CD14-positive monocyte (primary cell): ENCODE measurements at regions not wholly inside any gene's neighbourhood (a gene's known extent, or its start where the extent isn't known, plus 50 kb on each side); places are given as distances from the start of the nearest gene placed in this dataset.

Source experiments
- DNase-seq, 3 donors: peaks; one replicate each; pipeline ENCODE4 v3.0.0-alpha.2; 2011 to 2022
- H2AFZ ChIP-seq: 2 replicates; pipeline ENCODE4 v1.6.0; 2012; ENCODE audit warnings: mild to moderate bottlenecking, low read depth, low read length, inconsistent platforms; ENCODE audit not compliant: insufficient read depth, poor library complexity, severe bottlenecking
- H3K27ac ChIP-seq, 2 donors: 1 replicate in 1 of 2; 2 replicates in 1 of 2; pipeline ENCODE4 v1.5.1; 2012 to 2013; ENCODE audit warnings: low read length in 2 of 2, control low read depth in 1 of 2, inconsistent platforms in 1 of 2, low read depth in 1 of 2, mild to moderate bottlenecking in 1 of 2
- H3K27me3 ChIP-seq, 2 donors: one replicate each; pipeline versions ENCODE4 v1.6.0 to v1.6.1; 2011 to 2013; ENCODE audit warnings: low read length in 2 of 2; ENCODE audit not compliant: control insufficient read depth in 2 of 2, insufficient read depth in 2 of 2
- H3K36me3 ChIP-seq, 2 donors: replicated peaks in 1 of 2; 1 replicate in 1 of 2; 2 replicates in 1 of 2; pipeline versions ENCODE4 v1.5.1 to v1.6.1; 2012 to 2013; ENCODE audit warnings: low read length in 2 of 2, control low read depth in 1 of 2, inconsistent platforms in 1 of 2, mild to moderate bottlenecking in 1 of 2; ENCODE audit not compliant: insufficient read depth in 2 of 2, control insufficient read depth in 1 of 2
- H3K4me1 ChIP-seq, 2 donors: 1 replicate in 1 of 2; 2 replicates in 1 of 2; pipeline versions ENCODE4 v1.5.1 to v1.6.1; 2012 to 2013; ENCODE audit warnings: low read length in 2 of 2, control low read depth in 1 of 2, inconsistent platforms in 1 of 2, mild to moderate bottlenecking in 1 of 2, moderate library complexity in 1 of 2; ENCODE audit not compliant: insufficient read depth in 2 of 2, control insufficient read depth in 1 of 2
- H3K4me2 ChIP-seq: replicated peaks from 2 replicates; pipeline ENCODE3; 2012; ENCODE audit warnings: low read length, moderate library complexity, mild to moderate bottlenecking; ENCODE audit not compliant: poor library complexity, severe bottlenecking; ENCODE audit errors: extremely low read depth
- H3K4me3 ChIP-seq, 3 experiments: fragments of 200-600 bp in 1 of 3; sonication (generic) in 1 of 3; replicated peaks in 1 of 3; 1 replicate in 2 of 3; 2 replicates in 1 of 3; pipeline ENCODE4 v1.5.1; 2011 to 2013; ENCODE audit warnings: low read length in 3 of 3, mild to moderate bottlenecking in 3 of 3, control low read depth in 2 of 3, low read depth in 2 of 3, inconsistent platforms in 1 of 3, moderate library complexity in 1 of 3
- H3K79me2 ChIP-seq: 2 replicates; pipeline ENCODE4 v1.6.0; 2012; ENCODE audit warnings: mild to moderate bottlenecking, control low read depth, inconsistent platforms, low read length, moderate library complexity; ENCODE audit not compliant: insufficient read depth
- H3K9ac ChIP-seq: 2 replicates; pipeline ENCODE4 v1.6.0; 2017; ENCODE audit warnings: low read length, mild to moderate bottlenecking; ENCODE audit not compliant: insufficient read depth, poor library complexity, severe bottlenecking
- H3K9me3 ChIP-seq, 2 donors: replicated peaks in 1 of 2; 1 replicate in 1 of 2; 2 replicates in 1 of 2; pipeline versions ENCODE4 v1.5.1 to v1.6.1; 2012 to 2013; ENCODE audit warnings: low read length in 2 of 2, control low read depth in 1 of 2; ENCODE audit not compliant: control insufficient read depth in 1 of 2, insufficient read depth in 1 of 2
- H4K20me1 ChIP-seq: 2 replicates; pipeline ENCODE4 v1.6.0; 2012; ENCODE audit warnings: mild to moderate bottlenecking, low read length, control low read depth, moderate library complexity; ENCODE audit not compliant: insufficient read depth
- H3K27ac Mint-ChIP-seq, 7 donors: one replicate each; pipeline ENCODE4 v1.8.0; 2020; ENCODE audit warnings: mild to moderate bottlenecking in 7 of 7, mixed read lengths in 7 of 7, moderate library complexity in 6 of 7, inconsistent platforms in 2 of 7
- H3K27me3 Mint-ChIP-seq, 3 donors: one replicate each; pipeline ENCODE4 v1.8.0; 2021 to 2022; ENCODE audit warnings: low read depth in 3 of 3, mild to moderate bottlenecking in 3 of 3, mixed read lengths in 3 of 3, moderate library complexity in 3 of 3, inconsistent platforms in 1 of 3
- H3K36me3 Mint-ChIP-seq, 2 donors: one replicate each; pipeline ENCODE4 v1.8.0; 2020; ENCODE audit warnings: mixed read lengths in 2 of 2, inconsistent platforms in 1 of 2, mild to moderate bottlenecking in 1 of 2
- H3K4me1 Mint-ChIP-seq: one replicate; pipeline ENCODE4 v1.8.0; 2020; ENCODE audit warnings: mild to moderate bottlenecking, mixed read lengths
- H3K4me3 Mint-ChIP-seq, 2 donors: one replicate each; pipeline ENCODE4 v1.8.0; 2020; ENCODE audit warnings: mild to moderate bottlenecking in 2 of 2, mixed read lengths in 2 of 2, moderate library complexity in 1 of 2
- H3K9me3 Mint-ChIP-seq, 7 donors: one replicate each; pipeline ENCODE4 v1.8.0; 2020 to 2022; ENCODE audit warnings: mixed read lengths in 7 of 7, mild to moderate bottlenecking in 6 of 7, moderate library complexity in 6 of 7, inconsistent platforms in 2 of 7
- CTCF ChIP-seq: fragments of 200-600 bp; IDR thresholded peaks from one replicate; pipeline ENCODE4 v1.8.0; 2022; ENCODE audit warnings: antibody characterized with exemption, mild to moderate bottlenecking
- WGBS: methylation state at CpG from one replicate; pipeline ENCODE4 v1.1.5; 2013; ENCODE audit warnings: missing lambda C conversion rate; ENCODE audit not compliant: insufficient coverage; 5-methylcytosine and 5-hydroxymethylcytosine counted together
- intact Hi-C, 2 donors: fragments of 100-400 bp; cut with micrococcal nuclease; formaldehyde crosslinking; loops; one replicate each; pipeline versions ENCODE4 v1.15.0 to v1.15.1; 2023

DNA sequence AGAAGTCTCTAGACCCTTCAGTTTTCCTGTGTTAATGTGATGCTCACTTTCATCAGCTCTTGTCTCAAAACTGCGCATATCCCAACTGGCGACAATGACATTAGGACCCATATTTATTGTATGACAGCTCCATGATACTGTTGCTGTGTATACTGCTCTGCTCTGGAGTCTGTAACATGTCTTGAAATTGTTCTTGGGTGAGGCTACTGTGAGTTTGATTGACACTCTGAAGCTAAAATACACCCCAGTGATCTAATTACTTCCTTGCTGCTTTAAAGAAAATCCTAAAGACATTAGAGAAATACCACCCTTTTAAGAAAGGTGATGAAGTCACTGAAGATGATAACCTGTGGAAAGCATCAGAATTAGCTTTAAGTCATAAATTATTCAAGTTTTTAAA is 1046.2 kb downstream of the KCNT2 start:
- H3K36me3 Mint-ChIP-seq = no peaks in the 10 kb centered on the region
- H3K9me3 Mint-ChIP-seq = peaks cover 0 to 6% (median 0%) of the 10 kb centered on the region in 7 donors
- no peak for TF ChIP-seq CTCF
- H3K9me3 ChIP-seq = peaks cover 0 to 7% of the 10 kb centered on the region in 2 donors
- H3K4me3 ChIP-seq = no peak overlapping the region
- no peaks in the 10 kb centered on the region for H3K27me3 Mint-ChIP-seq
- H3K4me1 ChIP-seq = no peaks in the 10 kb centered on the region
- no peak overlapping the region for H3K27ac Mint-ChIP-seq
- H3K27ac ChIP-seq = no peak overlapping the region
- H3K4me3 Mint-ChIP-seq = no peak overlapping the region
- no peak for DNase-seq
- no peaks in the 10 kb centered on the region for H3K36me3 ChIP-seq
- H3K4me1 Mint-ChIP-seq = no peaks in the 10 kb centered on the region
- H3K27me3 ChIP-seq = no peaks in the 10 kb centered on the region
- H4K20me1 ChIP-seq = no peaks in the 10 kb centered on the region
- H3K4me2 ChIP-seq = no peak overlapping the region
- 100% methylated on average over 2 of the region's 2 CpGs for WGBS
- intact Hi-C loops = no loop called here
- H3K9ac ChIP-seq = no peak overlapping the region
- no peaks in the 10 kb centered on the region for H3K79me2 ChIP-seq
- H2AFZ ChIP-seq = no peak overlapping the region

- no peak overlapping the region for H3K27ac Mint-ChIP-seq
- no peaks in the 10 kb centered on the region for H3K36me3 Mint-ChIP-seq
- 75% methylated on average over 1 of the region's 5 CpGs for WGBS
- no peaks in the 10 kb centered on the region for H3K27me3 Mint-ChIP-seq
- Histone ChIP-seq H3K4me1 (no peaks in the 10 kb centered on the region), H3K9me3 (peaks cover 0 to 4% of the 10 kb centered on the region in 2 donors), H3K4me3 (no peak overlapping the region), H4K20me1 (no peaks in the 10 kb centered on the region), H3K27me3 (no peaks in the 10 kb centered on the region), H2AFZ (no peak overlapping the region), H3K4me2 (no peak overlapping the region), H3K9ac (no peak overlapping the region), H3K27ac (no peak overlapping the region), H3K36me3 (no peaks in the 10 kb centered on the region), H3K79me2 (no peaks in the 10 kb centered on the region)
- H3K4me3 Mint-ChIP-seq = no peak overlapping the region
- no peak for TF ChIP-seq CTCF
- no peak for DNase-seq
- intact Hi-C loops = no loop called here
- no peaks in the 10 kb centered on the region for H3K4me1 Mint-ChIP-seq
- H3K9me3 Mint-ChIP-seq = peaks cover 0 to 5% (median 2%) of the 10 kb centered on the region in 7 donors
These were observed 1058.0 kb downstream of the KCNT2 start for GRCh38 chr1:195550071-195550862.
